ENCODE measurements at regions not wholly inside any gene's neighbourhood (a gene's known extent, or its start where the extent isn't known, plus 50 kb on each side); places are given as distances from the start of the nearest gene placed in this dataset.
A peak's percentile ranks its signal among the peaks of the same experiment; 100 is the strongest.

DNA sequence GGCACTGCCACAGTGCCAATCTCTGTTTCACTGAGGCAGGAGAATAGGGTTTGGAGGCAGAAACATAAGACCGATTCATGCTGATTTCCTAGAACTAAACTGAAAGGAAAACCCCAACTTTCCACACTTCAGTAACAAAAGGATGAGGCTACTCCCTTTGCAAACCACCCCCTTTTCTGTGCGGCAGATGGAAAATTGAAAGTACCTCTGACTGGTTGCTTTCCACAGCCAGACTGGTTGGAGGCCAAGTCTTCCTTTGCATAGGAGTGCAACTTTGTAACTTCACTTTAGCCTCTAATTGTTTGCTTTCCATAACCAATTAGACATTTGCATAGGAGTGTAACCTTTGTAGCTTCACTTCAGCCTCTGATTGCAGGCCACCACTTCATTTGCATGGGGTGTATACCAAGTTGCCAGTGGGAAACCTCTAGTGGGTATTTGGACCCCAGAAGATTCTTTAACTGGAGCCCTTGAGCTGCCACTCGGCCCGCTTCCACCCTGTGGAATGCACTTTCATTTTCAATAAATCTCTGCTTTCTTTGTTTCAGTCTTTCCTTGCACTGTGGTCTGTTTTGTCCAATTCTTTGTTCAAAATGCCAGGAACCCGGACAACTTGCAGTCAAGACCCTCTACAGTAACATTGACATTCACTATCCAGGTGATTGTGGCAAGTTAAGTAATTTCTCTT lies 252.0 kb downstream of the UTP18 start:
- Histone ChIP-seq H3K27ac (no peak overlapping the region), H3K4me1 (no peaks in the 10 kb centered on the region), H3K36me3 (no peaks in the 10 kb centered on the region), H3K27me3 (no peaks in the 10 kb centered on the region), H3K4me3 (no peak overlapping the region), H3K9me3 (replicated peaks) (no peaks in the 10 kb centered on the region)
- no peak for DNase-seq

DNA sequence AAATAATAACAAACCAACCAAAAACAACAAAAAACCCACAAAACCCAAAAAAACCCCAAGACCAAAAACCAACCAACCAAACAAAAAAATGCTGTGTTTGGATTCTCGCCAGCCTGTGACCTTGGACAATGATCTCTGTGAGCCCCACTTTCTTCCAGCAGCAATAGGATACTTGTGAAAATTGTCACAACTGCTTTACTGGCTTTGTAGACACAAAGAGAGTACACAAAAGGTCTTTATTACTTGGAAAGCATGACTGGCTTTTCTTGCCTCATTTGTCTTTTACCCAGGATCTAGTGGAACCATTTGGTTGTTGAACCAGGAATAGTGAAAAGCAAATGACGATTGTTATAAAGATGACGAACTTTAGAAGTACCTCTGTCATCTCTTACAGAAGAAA lies 256.6 kb downstream of the UTP18 start:
- no peaks in the 10 kb centered on the region for H3K9me3 ChIP-seq (replicated peaks)
- H3K4me1 ChIP-seq = no peaks in the 10 kb centered on the region
- no peak for DNase-seq

DNA sequence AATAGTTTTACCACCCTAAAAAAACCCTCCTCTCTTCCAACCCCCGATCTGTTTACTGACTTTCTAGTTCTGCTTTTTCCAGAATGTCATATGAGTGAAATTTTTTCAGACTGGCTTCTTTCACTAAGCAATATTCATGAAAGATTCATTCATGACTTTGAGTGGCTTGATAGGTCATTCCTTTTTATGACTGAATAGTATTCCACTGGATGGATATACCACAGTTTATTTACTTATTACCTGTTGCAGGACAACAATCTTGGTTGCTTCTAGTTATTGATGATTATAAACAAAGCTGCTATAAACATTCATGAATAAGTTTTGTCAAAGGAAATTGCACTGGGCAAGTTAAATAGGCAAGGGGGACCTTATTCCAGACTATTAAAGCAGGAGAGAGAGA lies 264.2 kb downstream of the UTP18 start:
- Histone ChIP-seq H3K27me3 (no peaks in the 10 kb centered on the region), H3K27ac (no peak overlapping the region), H3K9me3 (replicated peaks) (no peaks in the 10 kb centered on the region), H3K4me1 (no peaks in the 10 kb centered on the region), H3K36me3 (no peaks in the 10 kb centered on the region), H3K4me3 (no peak overlapping the region)
- DNase-seq = no peak

More for the DNA sequence above, 256.6 kb downstream of the UTP18 start:
- H3K27ac ChIP-seq = no peak overlapping the region
- H3K36me3 ChIP-seq = no peaks in the 10 kb centered on the region
- no peak overlapping the region for H3K4me3 ChIP-seq
- H3K27me3 ChIP-seq = no peaks in the 10 kb centered on the region

DNA sequence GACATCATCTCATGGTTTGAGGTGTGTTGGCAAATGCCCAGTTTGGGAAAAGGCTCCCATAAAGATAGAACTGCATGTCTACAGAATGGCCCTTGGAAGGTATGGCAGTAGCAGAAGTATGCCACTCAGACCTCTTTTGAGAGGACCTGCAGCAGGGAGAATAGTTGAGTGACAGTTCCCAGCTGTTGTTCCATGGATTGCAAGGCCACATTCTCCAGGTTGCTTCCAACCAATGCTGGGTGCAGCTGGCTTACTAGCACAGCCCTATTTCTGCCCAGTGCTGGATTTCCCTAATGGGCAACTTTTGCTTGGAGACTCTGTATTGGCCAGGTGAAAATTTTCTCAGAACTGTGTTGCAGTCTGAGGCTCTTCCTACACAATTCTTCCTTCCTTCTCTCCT lies 266.2 kb downstream of the UTP18 start:
- peak; percentile 3 to 27 for DNase-seq
- H3K4me1 ChIP-seq = no peaks in the 10 kb centered on the region
- H3K27me3 ChIP-seq = no peaks in the 10 kb centered on the region
- H3K27ac ChIP-seq = no peak overlapping the region
- H3K9me3 ChIP-seq (replicated peaks) = no peaks in the 10 kb centered on the region
- no peaks in the 10 kb centered on the region for H3K36me3 ChIP-seq
- H3K4me3 ChIP-seq = no peak overlapping the region

DNA sequence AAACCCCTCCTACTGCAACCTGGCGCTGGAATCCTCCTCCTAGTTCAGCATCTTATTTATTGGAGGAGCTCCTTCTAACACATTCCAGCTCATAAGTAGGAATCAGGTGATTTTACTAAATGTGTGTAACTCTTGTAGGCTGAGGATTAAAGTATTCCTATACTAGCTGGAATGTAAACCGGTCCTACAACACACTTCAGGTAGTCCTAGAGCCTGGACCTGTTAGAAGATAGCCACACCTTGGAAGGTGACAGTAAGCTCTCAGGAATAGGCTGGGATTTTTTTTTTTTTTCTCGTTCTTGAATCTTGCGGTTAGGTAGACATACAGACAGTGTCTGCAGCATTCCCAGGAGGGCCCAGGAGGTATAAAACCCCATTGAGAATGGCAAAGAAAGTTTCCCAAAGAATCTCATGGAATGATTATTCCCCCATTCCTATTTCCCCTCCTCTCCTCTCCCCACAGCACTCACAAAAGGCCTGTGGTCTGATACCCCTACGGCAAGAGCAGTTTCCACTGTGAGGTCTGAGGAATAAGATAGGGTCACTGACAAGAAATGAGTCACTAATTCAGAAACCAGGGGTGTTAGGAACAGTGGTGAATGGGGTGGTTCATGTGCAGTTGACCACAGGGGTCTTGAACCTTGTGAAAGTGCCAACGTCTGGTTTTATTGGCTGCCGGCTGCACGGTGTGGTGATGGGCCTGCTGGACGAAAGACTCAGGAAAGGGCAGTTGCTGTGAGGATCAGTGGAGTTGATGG lies 267.1 kb downstream of the UTP18 start:
- Histone ChIP-seq H3K4me3 (no peak overlapping the region), H3K9me3 (replicated peaks) (no peaks in the 10 kb centered on the region), H3K36me3 (no peaks in the 10 kb centered on the region), H3K4me1 (no peaks in the 10 kb centered on the region), H3K27ac (no peak overlapping the region), H3K27me3 (no peaks in the 10 kb centered on the region)
- no peak for DNase-seq

DNA sequence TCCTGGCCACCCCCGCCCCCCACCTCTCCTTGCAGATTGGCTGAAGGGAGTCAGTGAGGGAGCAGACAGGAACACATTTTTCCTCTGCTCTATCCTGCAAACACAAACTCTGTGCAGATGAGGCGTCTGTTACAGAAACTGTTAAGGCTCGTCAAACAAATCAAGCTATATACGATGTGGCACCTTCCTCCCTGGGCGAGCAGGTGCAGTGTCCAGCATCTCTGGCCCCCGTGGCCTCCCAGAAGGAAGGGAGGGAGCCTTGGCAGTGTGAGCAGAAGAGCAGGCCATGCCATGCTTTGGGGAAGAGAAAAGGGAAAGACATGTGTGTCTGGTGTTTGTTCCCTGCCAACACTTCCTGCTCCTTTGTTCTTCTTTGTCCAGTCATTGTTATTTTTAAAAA lies 267.8 kb downstream of the UTP18 start:
- Histone ChIP-seq H3K27me3 (no peaks in the 10 kb centered on the region), H3K27ac (no peak overlapping the region), H3K4me1 (no peaks in the 10 kb centered on the region), H3K9me3 (replicated peaks) (no peaks in the 10 kb centered on the region), H3K36me3 (no peaks in the 10 kb centered on the region), H3K4me3 (no peak overlapping the region)
- DNase-seq = no peak

DNA sequence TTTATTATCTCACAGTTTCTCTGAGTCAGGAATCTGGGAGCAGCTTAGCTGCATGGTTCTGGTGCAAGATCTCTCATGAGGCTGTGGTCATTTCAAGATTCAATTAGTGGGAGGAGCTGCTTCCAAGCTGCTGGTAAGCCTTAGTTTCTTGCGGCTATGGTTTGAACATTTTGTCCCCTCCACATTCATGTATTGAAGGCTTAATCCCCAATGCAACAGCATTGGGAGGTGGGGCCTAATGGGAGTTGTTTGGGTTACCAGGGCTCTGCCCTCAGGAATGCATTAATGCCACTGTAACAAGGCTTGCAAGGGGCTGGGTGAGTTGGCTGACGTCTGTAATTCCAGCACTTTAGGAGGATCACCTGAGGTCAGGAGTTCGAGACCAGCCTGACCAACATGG lies 272.9 kb downstream of the UTP18 start:
- Histone ChIP-seq H3K36me3 (no peaks in the 10 kb centered on the region), H3K4me1 (no peaks in the 10 kb centered on the region), H3K27me3 (no peaks in the 10 kb centered on the region), H3K27ac (no peak overlapping the region), H3K4me3 (no peak overlapping the region), H3K9me3 (replicated peaks) (no peaks in the 10 kb centered on the region)
- no peak for DNase-seq

DNA sequence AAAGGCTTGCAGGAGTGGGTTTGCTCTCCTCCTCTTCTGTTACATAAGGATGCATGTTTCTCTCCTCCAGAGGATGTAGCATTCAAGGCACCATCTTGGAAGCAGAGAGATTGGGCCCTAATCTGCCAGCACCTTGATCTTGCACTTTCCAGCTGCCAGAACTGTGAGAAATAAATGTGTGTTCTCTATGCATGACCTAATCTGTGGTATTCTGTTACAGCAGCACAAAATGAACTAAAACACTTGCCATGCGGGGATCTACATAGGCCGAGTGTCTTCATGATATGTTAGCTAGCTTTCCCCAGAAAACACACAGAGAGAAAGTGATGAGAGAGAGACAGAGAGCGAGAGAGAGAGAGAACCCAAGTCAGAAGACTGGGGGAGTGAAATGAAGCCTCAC lies 273.5 kb downstream of the UTP18 start:
- no peaks in the 10 kb centered on the region for H3K27me3 ChIP-seq
- no peaks in the 10 kb centered on the region for H3K36me3 ChIP-seq
- H3K9me3 ChIP-seq (replicated peaks) = no peaks in the 10 kb centered on the region
- no peak for DNase-seq
- no peak overlapping the region for H3K27ac ChIP-seq
- no peak overlapping the region for H3K4me3 ChIP-seq
- no peaks in the 10 kb centered on the region for H3K4me1 ChIP-seq

DNA sequence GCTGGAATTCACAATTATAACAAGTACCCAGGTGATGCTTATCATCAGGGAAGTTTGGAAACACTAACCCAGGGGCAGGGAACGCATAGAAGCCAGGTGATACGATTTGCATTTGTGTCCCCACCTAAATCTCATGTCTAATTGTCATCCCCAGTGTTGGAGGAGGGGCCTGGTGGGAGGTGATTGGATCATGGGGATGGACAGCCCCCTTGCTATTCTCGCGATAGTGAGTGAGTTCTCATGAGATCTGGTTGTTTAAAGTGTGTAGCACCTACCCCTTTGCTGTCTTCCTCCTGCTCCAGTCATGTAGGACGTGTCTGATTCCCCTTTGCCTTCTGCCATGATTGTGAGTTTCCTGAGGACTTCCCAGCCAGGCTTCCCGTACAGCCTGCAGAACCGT lies 276.3 kb downstream of the UTP18 start:
- Histone ChIP-seq H3K4me1 (no peaks in the 10 kb centered on the region), H3K36me3 (no peaks in the 10 kb centered on the region), H3K4me3 (no peak overlapping the region), H3K27ac (no peak overlapping the region), H3K9me3 (replicated peaks) (no peaks in the 10 kb centered on the region), H3K27me3 (no peaks in the 10 kb centered on the region)
- no peak for DNase-seq

DNA sequence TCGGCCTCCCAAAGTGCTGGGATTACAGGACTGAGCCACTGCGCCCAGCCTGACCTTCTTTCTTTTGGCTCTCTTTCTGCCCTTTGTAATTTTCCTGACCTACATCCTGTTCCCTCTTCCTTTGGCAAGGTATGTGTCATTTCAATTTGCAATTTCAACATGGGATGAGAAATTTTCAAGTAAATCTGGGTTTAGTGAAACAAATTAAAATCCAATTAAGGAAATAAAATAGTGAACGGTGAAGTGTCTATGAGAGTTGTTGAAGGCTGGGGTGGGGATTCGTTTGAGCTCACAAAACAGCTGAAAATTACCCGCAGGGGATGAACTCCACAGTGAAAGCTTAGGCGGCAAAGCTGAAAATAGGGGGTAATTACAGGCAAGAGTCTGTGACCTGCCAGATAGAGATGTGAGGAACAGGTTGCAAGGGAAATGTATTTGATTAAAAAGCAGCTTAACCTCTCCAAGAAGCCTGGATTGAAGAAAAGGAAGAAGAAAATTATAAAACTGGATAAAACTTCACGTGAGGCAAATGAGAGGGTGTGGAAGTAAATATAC lies 277.7 kb downstream of the UTP18 start:
- Histone ChIP-seq H3K27ac (no peak overlapping the region), H3K4me3 (no peak overlapping the region), H3K9me3 (replicated peaks) (no peaks in the 10 kb centered on the region), H3K27me3 (no peaks in the 10 kb centered on the region), H3K4me1 (no peaks in the 10 kb centered on the region), H3K36me3 (no peaks in the 10 kb centered on the region)
- peak; percentile 7 to 30 for DNase-seq

DNA sequence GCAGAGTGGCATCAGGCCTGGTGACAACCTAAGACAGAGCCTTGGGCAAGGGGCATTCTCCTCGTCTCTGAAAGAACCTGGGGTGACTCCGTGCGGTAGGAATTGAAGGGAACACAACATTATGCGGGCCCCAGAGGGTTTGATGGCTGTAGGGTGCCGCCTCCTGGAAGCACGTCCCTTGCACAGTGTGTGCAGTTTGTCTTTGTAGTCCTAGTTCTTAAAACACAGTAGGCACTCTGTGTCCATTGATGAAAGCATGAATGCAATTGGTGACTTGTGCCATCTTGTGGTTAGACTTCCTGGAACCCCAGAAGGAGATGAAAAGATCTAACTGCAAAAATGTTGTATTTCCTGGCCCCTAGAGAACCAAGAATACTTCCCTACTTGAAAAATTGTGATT lies 279.8 kb downstream of the UTP18 start:
- Histone ChIP-seq H3K36me3 (no peaks in the 10 kb centered on the region), H3K4me3 (no peak overlapping the region), H3K27ac (no peak overlapping the region), H3K9me3 (replicated peaks) (no peaks in the 10 kb centered on the region), H3K4me1 (no peaks in the 10 kb centered on the region), H3K27me3 (no peaks in the 10 kb centered on the region)
- peak in 1 of 2 experiments; percentile 17 for DNase-seq

DNA sequence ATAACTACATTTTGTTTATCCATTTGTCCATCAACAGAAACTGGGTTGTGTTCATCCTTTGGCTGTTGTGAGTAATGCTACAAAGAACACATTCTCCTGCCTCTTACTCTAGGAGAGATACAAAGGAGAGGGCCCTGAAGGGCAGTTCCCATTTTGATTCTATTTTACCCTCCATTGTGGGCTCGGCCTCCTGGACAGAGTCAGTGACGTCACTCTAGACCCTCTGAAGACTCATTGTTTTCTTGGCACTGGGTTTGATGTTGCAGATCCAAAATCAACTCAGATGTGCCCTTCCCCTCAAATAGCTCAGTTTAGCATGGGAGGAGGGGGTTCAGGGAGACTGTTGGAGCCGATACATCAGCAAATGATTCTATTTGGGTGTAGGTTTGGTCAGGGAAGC lies 280.9 kb downstream of the UTP18 start:
- Histone ChIP-seq H3K27me3 (no peaks in the 10 kb centered on the region), H3K36me3 (no peaks in the 10 kb centered on the region), H3K4me3 (no peak overlapping the region), H3K4me1 (no peaks in the 10 kb centered on the region), H3K27ac (no peak overlapping the region), H3K9me3 (replicated peaks) (no peaks in the 10 kb centered on the region)
- no peak for DNase-seq

DNA sequence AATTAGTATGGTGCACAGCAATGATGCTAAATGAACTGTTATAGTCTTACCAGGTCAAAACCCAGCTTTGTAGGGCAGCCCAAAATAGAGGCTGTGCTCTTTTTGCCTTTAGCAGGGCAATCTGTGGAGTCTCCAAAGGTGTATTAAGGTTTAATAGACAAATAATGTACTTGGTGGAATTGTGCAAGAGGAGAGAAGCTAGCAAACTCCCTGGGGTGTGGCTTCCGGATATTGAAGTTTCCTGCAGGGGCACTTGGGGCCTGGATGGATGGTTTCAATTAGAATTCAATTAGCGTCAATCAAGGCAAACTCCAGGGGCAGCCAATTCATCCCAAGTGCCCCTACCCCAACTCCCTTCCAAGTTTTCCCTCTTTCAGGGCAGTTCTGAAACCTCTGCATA lies 285.8 kb downstream of the UTP18 start:
- H3K36me3 ChIP-seq = no peaks in the 10 kb centered on the region
- no peaks in the 10 kb centered on the region for H3K27me3 ChIP-seq
- no peak overlapping the region for H3K27ac ChIP-seq
- no peaks in the 10 kb centered on the region for H3K4me1 ChIP-seq
- H3K4me3 ChIP-seq = no peak overlapping the region
- no peak for DNase-seq
- H3K9me3 ChIP-seq (replicated peaks) = no peaks in the 10 kb centered on the region

DNA sequence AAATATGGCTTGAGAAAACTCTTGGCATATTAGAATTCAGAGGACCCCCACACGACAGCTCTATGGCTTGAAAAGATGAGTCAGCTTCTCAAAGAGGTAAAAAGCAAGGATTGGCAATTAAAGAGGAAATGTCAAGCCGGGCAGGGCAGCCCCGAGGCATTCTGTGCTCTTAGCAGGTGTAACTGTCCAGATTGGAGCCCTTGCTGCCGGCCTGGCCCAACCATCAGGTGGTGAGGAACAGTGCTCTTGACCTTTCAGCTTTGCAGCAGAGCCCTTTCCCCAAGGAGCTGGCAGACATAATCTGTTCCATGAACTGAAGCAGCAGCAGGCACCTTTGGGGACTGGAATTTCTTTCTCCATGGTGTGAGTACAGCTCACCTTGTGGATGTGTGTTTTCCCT lies 287.8 kb downstream of the UTP18 start:
- no peak for DNase-seq
- H3K27ac ChIP-seq = no peak overlapping the region
- no peaks in the 10 kb centered on the region for H3K4me1 ChIP-seq
- H3K9me3 ChIP-seq (replicated peaks) = no peaks in the 10 kb centered on the region
- no peaks in the 10 kb centered on the region for H3K27me3 ChIP-seq
- H3K36me3 ChIP-seq = no peaks in the 10 kb centered on the region
- no peak overlapping the region for H3K4me3 ChIP-seq

DNA sequence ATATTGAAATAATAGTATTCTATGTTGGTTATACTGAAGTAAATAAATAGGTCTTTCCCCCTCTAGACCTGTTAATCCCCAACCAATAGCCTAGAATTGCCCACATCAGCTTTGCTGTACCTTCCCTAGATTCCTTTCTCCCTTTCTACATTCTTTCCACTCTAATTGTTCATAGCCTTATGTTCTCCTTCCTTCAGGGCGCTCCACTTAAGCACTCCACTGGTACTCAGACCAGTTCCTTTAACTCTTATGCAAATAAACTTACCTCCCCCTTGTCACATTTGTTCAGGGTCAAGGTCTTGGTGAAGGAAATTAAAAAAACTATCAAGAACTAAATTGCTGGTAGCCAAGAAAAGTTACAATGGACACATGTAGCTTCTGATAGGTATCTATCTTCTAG lies 294.8 kb downstream of the UTP18 start:
- Histone ChIP-seq H3K27me3 (no peaks in the 10 kb centered on the region), H3K9me3 (replicated peaks) (no peaks in the 10 kb centered on the region), H3K4me1 (no peaks in the 10 kb centered on the region), H3K27ac (no peak overlapping the region), H3K36me3 (no peaks in the 10 kb centered on the region), H3K4me3 (no peak overlapping the region)
- DNase-seq = no peak

DNA sequence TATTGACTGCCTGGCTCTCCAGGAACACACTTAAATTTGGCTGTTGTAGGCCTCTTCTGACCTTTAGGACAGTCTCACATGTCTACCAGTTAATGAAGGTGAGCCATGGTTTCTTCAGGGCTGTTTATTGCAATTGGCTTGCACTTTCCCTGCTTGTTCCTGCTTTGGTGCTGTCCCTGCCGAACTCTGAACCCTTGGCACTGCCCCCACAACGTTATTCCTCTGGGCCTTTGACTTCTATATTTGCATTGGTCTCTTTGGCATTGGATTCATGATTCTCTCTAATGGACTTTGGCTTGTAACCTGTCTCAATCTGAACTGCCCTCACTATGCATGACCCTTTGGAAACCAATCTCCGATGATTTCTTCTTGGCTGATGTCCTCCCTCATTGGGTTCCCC lies 299.4 kb downstream of the UTP18 start:
- Histone ChIP-seq H3K27me3 (no peaks in the 10 kb centered on the region), H3K4me1 (no peaks in the 10 kb centered on the region), H3K36me3 (no peaks in the 10 kb centered on the region), H3K9me3 (replicated peaks) (no peaks in the 10 kb centered on the region), H3K4me3 (no peak overlapping the region), H3K27ac (no peak overlapping the region)
- DNase-seq = no peak
